ENCODE measurements at regions not wholly inside any gene's neighbourhood (a gene's known extent, or its start where the extent isn't known, plus 50 kb on each side); places are given as distances from the start of the nearest gene placed in this dataset.

DNA sequence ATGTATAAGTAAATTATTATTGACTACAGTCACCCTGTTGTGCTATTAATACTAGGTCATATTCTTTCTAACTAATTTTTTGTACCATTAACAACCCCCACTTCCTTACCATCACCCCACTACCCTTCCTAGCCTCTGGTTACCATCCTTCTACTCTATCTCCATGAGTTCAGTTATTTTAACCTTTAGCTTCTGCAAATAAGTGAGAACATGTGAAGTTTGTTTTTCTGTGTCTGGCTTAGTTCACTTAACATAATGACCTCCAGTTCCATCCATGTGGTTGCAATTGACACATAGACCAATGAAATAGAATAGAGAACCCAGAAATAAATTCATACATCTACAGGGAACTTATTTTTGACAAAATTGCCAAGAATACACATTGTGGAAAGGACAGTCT, 55.4 kb upstream of the CHRNB4 start:
- TF ChIP-seq, protein P1, sequence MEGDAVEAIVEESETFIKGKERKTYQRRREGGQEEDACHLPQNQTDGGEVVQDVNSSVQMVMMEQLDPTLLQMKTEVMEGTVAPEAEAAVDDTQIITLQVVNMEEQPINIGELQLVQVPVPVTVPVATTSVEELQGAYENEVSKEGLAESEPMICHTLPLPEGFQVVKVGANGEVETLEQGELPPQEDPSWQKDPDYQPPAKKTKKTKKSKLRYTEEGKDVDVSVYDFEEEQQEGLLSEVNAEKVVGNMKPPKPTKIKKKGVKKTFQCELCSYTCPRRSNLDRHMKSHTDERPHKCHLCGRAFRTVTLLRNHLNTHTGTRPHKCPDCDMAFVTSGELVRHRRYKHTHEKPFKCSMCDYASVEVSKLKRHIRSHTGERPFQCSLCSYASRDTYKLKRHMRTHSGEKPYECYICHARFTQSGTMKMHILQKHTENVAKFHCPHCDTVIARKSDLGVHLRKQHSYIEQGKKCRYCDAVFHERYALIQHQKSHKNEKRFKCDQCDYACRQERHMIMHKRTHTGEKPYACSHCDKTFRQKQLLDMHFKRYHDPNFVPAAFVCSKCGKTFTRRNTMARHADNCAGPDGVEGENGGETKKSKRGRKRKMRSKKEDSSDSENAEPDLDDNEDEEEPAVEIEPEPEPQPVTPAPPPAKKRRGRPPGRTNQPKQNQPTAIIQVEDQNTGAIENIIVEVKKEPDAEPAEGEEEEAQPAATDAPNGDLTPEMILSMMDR (conservative IDR thresholded peaks at IDR 0.05; ENCODE audit: low read depth in 2 of 2): no peak
- TF ChIP-seq POLR2AphosphoS5 (IDR thresholded peaks at IDR 0.05; ENCODE audit: low read depth) (no peak), EZH2phosphoT487 (IDR thresholded peaks at IDR 0.05; ENCODE audit: unreplicated experiment) (no peak), EZH2 (IDR thresholded peaks at IDR 0.05; ENCODE audit: low read depth, unreplicated experiment) (no peak)
- TF ChIP-seq, protein P2, sequence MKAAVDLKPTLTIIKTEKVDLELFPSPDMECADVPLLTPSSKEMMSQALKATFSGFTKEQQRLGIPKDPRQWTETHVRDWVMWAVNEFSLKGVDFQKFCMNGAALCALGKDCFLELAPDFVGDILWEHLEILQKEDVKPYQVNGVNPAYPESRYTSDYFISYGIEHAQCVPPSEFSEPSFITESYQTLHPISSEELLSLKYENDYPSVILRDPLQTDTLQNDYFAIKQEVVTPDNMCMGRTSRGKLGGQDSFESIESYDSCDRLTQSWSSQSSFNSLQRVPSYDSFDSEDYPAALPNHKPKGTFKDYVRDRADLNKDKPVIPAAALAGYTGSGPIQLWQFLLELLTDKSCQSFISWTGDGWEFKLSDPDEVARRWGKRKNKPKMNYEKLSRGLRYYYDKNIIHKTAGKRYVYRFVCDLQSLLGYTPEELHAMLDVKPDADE (IDR thresholded peaks at IDR 0.05): no peak

Measured in GM23338 (cell line).